ENCODE measurements at regions not wholly inside any gene's neighbourhood (a gene's known extent, or its start where the extent isn't known, plus 50 kb on each side); places are given as distances from the start of the nearest gene placed in this dataset.

DNA sequence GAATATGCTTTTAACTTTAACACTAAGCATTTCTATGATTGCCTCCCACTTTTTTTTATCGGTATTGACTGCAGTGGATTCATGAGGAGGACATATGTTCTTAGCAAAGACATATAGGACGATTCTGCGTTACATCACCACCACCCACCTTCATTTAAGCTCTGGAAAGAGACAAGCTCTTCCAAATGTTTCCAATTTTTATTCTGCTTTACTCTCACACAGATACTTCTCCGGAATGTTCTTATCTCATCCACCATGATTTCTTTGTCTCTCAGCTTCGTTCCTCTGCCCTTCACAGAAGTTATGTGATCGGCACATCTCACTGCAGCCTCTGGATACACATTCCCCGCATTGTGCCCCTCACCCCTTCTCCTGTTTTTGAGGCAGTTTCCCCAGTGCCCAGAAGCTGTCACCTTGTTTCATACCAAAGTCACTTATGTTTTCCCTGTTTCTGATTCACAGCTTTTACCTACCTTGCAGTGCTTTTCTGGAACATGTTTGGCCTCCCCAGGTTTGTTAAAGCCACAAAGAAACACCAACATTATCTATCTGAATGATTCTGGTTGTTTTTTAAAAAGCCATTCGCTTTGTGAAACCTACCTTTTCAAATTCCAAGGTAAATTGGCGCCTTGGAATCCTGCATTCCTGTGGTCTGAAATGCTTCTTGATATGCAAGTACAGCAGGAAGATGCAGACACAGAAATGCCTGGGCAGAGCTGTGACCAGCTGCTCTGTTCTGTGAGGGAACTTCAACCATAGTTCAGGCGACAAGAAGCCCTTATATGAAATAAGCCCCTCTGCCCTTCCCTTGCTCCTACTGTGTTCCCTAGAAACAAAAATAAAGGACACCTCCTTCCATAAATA is 1020.2 kb downstream of the TTLL7 start:
- H3K4me1 ChIP-seq: no peaks in the 10 kb centered on the region
- intact Hi-C loops (cut with DNase I): no loop called here
- H3K4me3 ChIP-seq: no peak overlapping the region
- DNase-seq (ENCODE audit: extremely low spot score): no peak
- TF ChIP-seq POLR2AphosphoS5 (IDR thresholded peaks at IDR 0.05) (no peak), POLR2A (IDR thresholded peaks at IDR 0.05; ENCODE audit: low read depth) (no peak), EP300 (IDR thresholded peaks at IDR 0.05) (no peak)
- TF ChIP-seq, protein P1, sequence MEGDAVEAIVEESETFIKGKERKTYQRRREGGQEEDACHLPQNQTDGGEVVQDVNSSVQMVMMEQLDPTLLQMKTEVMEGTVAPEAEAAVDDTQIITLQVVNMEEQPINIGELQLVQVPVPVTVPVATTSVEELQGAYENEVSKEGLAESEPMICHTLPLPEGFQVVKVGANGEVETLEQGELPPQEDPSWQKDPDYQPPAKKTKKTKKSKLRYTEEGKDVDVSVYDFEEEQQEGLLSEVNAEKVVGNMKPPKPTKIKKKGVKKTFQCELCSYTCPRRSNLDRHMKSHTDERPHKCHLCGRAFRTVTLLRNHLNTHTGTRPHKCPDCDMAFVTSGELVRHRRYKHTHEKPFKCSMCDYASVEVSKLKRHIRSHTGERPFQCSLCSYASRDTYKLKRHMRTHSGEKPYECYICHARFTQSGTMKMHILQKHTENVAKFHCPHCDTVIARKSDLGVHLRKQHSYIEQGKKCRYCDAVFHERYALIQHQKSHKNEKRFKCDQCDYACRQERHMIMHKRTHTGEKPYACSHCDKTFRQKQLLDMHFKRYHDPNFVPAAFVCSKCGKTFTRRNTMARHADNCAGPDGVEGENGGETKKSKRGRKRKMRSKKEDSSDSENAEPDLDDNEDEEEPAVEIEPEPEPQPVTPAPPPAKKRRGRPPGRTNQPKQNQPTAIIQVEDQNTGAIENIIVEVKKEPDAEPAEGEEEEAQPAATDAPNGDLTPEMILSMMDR (IDR thresholded peaks at IDR 0.05): no peak
- WGBS: 92% methylated on average over 10 of the region's 10 CpGs
- H3K27ac ChIP-seq (replicated peaks in 1 of 4): no peak overlapping the region
- no peaks in the 10 kb centered on the region for H3K9me3 ChIP-seq
- no peaks in the 10 kb centered on the region for H3K27me3 ChIP-seq
- no peaks in the 10 kb centered on the region for H3K36me3 ChIP-seq

DNA sequence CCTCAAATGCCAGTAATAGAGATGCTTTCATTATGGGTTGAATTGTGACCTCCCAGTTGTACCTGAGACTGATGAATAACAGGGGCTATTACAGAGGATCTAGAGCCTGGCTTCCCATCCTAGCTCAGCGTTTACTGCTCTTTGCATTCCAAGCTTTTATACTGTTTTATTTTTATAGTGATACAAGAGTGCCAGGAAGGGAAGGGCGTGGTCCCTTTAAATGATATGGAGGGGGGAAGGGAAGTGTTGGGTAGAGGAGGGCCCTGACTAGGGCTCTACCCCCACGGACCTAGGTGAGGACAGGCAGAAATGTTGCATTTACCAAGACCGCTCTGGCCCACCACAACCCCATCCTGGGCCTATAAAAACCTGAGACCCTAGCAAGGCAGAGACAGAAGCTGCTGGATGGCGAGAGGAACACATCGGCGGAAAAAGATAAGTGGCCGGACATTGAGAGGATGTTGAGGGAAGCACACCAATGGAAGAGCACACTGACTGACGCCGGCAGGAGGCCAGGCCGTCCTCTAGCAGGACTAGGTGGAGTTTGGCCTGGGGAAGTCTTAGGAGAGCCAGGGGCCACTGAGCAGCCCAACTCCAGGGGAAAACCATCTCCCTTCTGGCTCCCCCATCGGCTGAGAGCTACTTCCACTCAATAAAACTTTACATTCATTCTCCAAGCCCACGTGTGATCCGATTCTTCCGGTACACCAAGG is 1025.9 kb downstream of the TTLL7 start:
- TF ChIP-seq EP300 (IDR thresholded peaks at IDR 0.05): no peak
- TF ChIP-seq POLR2A (IDR thresholded peaks at IDR 0.05; ENCODE audit: low read depth): no peak
- TF ChIP-seq, protein P1 (IDR thresholded peaks at IDR 0.05): no peak
- no peak for TF ChIP-seq POLR2AphosphoS5 (IDR thresholded peaks at IDR 0.05)
- WGBS: 95% methylated on average over 15 of the region's 15 CpGs
- intact Hi-C loops (cut with DNase I): no loop called here
- no peak overlapping the region for H3K27ac ChIP-seq (replicated peaks in 1 of 4)
- no peaks in the 10 kb centered on the region for H3K9me3 ChIP-seq
- no peaks in the 10 kb centered on the region for H3K27me3 ChIP-seq
- no peak overlapping the region for H3K4me3 ChIP-seq
- DNase-seq (ENCODE audit: extremely low spot score): no peak
- H3K4me1 ChIP-seq: no peaks in the 10 kb centered on the region
- no peaks in the 10 kb centered on the region for H3K36me3 ChIP-seq

DNA sequence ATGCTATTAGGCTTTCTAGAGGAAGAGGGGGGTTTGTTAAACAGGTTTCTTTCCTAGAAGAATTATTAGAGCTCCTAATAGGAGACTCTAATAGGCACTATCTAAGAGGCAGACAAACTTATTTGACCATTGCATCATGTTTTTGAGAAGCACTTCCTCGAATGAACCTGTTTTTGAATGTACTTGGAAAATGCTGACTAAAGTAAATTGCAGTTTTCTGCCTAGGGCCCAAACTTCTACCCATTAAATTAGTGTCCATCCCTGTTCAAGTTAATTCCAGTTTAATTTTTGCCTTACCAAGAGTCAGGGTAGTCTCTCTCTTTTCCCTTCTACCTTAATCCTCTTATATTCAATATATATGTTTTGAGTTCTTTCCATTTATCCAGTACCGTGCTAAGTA is 1029.6 kb downstream of the TTLL7 start:
- no peaks in the 10 kb centered on the region for H3K27me3 ChIP-seq
- H3K4me3 ChIP-seq: no peak overlapping the region
- H3K36me3 ChIP-seq: no peaks in the 10 kb centered on the region
- no peak for DNase-seq (ENCODE audit: extremely low spot score)
- no peaks in the 10 kb centered on the region for H3K4me1 ChIP-seq
- no peak overlapping the region for H3K27ac ChIP-seq (replicated peaks in 1 of 4)
- 92% methylated on average over 2 of the region's 2 CpGs for WGBS
- no peak for TF ChIP-seq POLR2A (IDR thresholded peaks at IDR 0.05; ENCODE audit: low read depth)
- TF ChIP-seq, protein P1 (IDR thresholded peaks at IDR 0.05): no peak
- TF ChIP-seq EP300 (IDR thresholded peaks at IDR 0.05): no peak
- TF ChIP-seq POLR2AphosphoS5 (IDR thresholded peaks at IDR 0.05): no peak
- H3K9me3 ChIP-seq: no peaks in the 10 kb centered on the region
- intact Hi-C loops (cut with DNase I): no loop called here

DNA sequence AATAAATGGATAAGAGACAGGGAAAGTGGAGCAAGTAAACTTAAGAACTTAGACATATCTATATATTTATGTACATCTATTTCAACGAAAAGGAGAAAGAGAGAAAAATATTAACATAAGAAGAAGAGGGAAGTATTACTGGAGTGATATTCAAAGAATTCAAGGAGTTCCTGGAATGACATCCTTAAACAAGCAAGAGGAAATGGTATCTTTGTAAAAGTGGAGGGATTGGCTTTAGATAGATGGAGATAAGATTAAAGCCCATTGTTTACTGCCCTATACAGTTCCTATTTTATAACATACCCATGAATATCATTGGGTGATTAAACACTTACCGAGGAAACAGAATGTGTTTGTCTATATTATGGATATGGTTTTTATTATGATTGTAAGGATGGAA is 1036.3 kb downstream of the TTLL7 start:
- Histone ChIP-seq H3K27me3 (no peaks in the 10 kb centered on the region), H3K36me3 (no peaks in the 10 kb centered on the region), H3K9me3 (no peaks in the 10 kb centered on the region), H3K4me1 (no peaks in the 10 kb centered on the region), H3K27ac (replicated peaks in 1 of 4) (no peak overlapping the region), H3K4me3 (no peak overlapping the region)
- TF ChIP-seq, protein P1 (IDR thresholded peaks at IDR 0.05): no peak
- no peak for TF ChIP-seq EP300 (IDR thresholded peaks at IDR 0.05)
- no peak for TF ChIP-seq POLR2AphosphoS5 (IDR thresholded peaks at IDR 0.05)
- no peak for TF ChIP-seq POLR2A (IDR thresholded peaks at IDR 0.05; ENCODE audit: low read depth)
- intact Hi-C loops (cut with DNase I): no loop called here
- 76% methylated on average over 2 of the region's 2 CpGs for WGBS
- no peak for DNase-seq (ENCODE audit: extremely low spot score)
